Lower lobe of right lung (tissue), 2 donors: ENCODE measurements at regions not wholly inside any gene's neighbourhood (a gene's known extent, or its start where the extent isn't known, plus 50 kb on each side); places are given as distances from the start of the nearest gene placed in this dataset.
A peak's percentile ranks its signal among the peaks of the same experiment; 100 is the strongest.
"Not testable (repeated sequence)": the region's sequence is repeated elsewhere in the genome, so short reads cannot be mapped to it uniquely, and the experiment has no call there.

Source experiments
- ATAC-seq, 2 donors: fragments of 200-7000 bp; cut with Tn5 transposase; one replicate each; pipeline ENCODE4 v1.9.1; 2020 to 2022; ENCODE audit warnings: mild to moderate bottlenecking in 2 of 2, moderate library complexity in 2 of 2
- DNase-seq: peaks from one replicate; pipeline ENCODE4 v3.0.0-alpha.2; 2020
- H3K27ac ChIP-seq: fragments of 200-600 bp; one replicate; pipeline ENCODE4 v1.8.0; 2022
- H3K27me3 ChIP-seq: fragments of 200-600 bp; one replicate; pipeline ENCODE4 v1.8.0; 2022; ENCODE audit warnings: low read depth
- H3K36me3 ChIP-seq: fragments of 200-600 bp; one replicate; pipeline ENCODE4 v1.8.0; 2022; ENCODE audit warnings: mild to moderate bottlenecking
- H3K4me1 ChIP-seq: fragments of 200-600 bp; one replicate; pipeline ENCODE4 v1.8.0; 2022
- H3K4me3 ChIP-seq: fragments of 200-600 bp; one replicate; pipeline ENCODE4 v1.8.0; 2022; ENCODE audit warnings: mild to moderate bottlenecking
- H3K9me3 ChIP-seq: fragments of 200-600 bp; one replicate; pipeline ENCODE4 v1.8.0; 2022
- intact Hi-C: fragments of 100-400 bp; cut with DNase I; formaldehyde crosslinking; loops from one replicate; pipeline ENCODE4 v1.11.0; 2022
- TF ChIP-seq, protein P1 (sequence below): fragments of 200-600 bp; IDR thresholded peaks from one replicate; pipeline ENCODE4 v1.8.0; 2022; ENCODE audit warnings: antibody characterized with exemption, mild to moderate bottlenecking
- donor health status: DM: no; HTN: yes; CAD: no; lungs with severe emphysema.

DNA sequence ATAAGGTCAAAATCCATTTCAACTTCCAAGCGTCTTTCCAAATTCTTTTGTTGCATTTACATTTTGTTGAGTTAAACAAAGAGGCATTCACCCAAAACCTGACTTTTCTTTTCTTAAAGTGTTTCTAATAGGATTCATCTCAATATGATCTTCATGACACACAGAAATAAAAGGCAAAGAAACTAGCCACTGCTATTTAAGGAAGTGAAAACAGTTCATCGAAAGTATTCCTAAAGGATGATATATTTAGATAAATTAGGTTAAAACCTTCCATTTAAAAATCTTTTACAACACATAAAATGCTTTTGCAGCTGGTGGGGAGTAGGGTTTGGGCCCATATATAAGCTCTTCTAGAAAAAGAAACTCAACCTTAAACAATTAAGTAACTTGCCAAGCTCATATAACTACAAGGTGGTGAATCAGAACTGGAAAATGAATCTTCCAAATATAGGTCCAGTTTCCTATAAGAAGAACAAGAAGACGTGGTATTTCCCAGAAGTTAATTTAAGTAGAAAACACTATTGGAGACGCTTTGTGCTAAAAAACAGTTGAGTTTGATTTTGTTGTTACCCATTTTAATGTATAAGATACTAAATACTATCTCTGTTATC is 336.0 kb upstream of the HNRNPA3 start:
- Histone ChIP-seq H3K27ac (no peak overlapping the region), H3K4me1 (no peaks in the 10 kb centered on the region), H3K27me3 (no peaks in the 10 kb centered on the region), H3K4me3 (no peak overlapping the region), H3K9me3 (no peaks in the 10 kb centered on the region), H3K36me3 (no peaks in the 10 kb centered on the region)
- ATAC-seq, result no peak
- TF ChIP-seq, protein P1, sequence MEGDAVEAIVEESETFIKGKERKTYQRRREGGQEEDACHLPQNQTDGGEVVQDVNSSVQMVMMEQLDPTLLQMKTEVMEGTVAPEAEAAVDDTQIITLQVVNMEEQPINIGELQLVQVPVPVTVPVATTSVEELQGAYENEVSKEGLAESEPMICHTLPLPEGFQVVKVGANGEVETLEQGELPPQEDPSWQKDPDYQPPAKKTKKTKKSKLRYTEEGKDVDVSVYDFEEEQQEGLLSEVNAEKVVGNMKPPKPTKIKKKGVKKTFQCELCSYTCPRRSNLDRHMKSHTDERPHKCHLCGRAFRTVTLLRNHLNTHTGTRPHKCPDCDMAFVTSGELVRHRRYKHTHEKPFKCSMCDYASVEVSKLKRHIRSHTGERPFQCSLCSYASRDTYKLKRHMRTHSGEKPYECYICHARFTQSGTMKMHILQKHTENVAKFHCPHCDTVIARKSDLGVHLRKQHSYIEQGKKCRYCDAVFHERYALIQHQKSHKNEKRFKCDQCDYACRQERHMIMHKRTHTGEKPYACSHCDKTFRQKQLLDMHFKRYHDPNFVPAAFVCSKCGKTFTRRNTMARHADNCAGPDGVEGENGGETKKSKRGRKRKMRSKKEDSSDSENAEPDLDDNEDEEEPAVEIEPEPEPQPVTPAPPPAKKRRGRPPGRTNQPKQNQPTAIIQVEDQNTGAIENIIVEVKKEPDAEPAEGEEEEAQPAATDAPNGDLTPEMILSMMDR, result no peak
- no peak for DNase-seq
- intact Hi-C loops, result no loop called here

DNA sequence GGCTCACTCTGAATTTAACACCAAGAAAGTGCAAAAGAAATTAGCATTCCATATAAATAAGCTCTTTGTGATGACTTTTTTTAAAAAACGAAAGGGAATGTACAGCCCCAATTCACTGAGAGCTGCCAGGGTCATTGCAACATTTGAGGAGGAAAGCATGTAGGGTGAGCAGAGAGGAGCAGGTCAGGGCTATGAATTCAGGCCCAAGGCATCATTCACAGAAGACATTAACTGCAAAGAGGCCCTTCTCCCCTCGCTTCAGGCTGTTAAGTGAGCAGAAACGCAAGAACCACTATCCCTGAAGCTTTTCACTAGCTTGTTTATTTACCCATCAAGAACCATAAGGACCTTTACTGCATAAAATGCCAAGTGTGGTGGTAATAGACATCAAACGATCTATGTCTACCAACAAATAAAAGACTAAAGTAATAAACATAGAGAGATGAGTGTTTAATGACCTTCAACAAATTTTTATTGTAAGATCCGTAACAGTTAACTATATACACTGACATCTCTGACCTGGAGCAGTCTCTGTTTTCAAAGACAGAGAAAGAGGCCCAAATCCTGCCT is 333.1 kb upstream of the HNRNPA3 start:
- ATAC-seq (no peak), DNase-seq (no peak)
- TF ChIP-seq, protein P1, result no peak
- H3K4me1 ChIP-seq, result no peaks in the 10 kb centered on the region
- no peaks in the 10 kb centered on the region for H3K27me3 ChIP-seq
- H3K27ac ChIP-seq, result no peak overlapping the region
- H3K36me3 ChIP-seq, result no peaks in the 10 kb centered on the region
- intact Hi-C loops, result no loop called here
- H3K9me3 ChIP-seq, result no peaks in the 10 kb centered on the region
- H3K4me3 ChIP-seq, result no peak overlapping the region

DNA sequence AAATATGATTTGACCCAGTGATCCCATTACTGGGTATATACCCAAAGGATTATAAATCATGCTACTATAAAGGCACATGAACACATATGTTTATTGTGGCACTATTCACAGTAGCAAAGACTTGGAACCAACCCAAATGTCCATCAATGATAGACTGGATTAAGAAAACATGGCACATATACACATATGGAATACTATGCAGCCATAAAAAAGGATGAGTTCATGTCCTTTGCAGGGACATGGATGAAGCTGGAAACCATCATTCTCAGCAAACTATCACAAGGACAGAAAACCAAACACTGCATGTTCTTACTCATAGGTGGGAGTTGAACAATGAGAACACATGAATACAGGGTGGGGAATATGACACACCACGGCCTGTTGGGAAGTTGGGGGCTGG is 330.5 kb upstream of the HNRNPA3 start:
- intact Hi-C loops, H3K4me3 ChIP-seq, H3K27me3 ChIP-seq, H3K36me3 ChIP-seq, H3K27ac ChIP-seq, H3K9me3 ChIP-seq, H3K4me1 ChIP-seq, ATAC-seq, DNase-seq: not testable (repeated sequence)

DNA sequence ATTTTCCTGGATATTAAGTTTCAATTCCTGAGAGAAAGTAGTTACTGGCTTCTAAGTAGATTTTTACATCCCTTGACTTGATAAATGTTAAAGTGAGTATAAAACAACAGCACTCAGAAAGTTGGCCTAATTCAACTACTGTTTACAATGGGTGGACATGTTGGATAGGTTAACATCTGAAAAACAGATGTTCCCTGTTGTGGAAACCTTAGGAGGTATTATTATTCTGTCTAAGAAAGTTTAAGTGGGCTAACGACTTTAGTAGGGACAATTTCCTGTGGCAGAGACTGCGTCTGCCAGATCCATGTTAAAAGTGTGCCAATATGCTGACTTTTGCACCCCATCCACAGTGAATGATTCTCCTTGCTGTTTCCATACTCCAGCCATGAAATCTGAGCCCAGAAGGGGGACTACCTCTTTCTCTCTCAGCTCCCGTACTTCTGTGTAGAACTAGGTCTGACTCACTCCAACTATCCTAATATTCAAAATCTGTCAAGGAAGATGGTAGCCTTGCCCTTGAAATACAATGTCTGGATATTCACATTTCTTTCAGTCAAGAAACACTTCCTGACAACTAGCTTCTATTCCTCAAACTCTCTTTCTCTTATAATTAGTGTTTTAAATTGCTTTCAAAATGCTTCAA is 327.5 kb upstream of the HNRNPA3 start:
- Histone ChIP-seq H3K4me3 (no peak overlapping the region), H3K36me3 (no peaks in the 10 kb centered on the region), H3K4me1 (no peaks in the 10 kb centered on the region), H3K9me3 (no peaks in the 10 kb centered on the region), H3K27ac (no peak overlapping the region), H3K27me3 (no peaks in the 10 kb centered on the region)
- intact Hi-C loops, result no loop called here
- DNase-seq, result no peak
- TF ChIP-seq, protein P1, result no peak
- ATAC-seq, result no peak

DNA sequence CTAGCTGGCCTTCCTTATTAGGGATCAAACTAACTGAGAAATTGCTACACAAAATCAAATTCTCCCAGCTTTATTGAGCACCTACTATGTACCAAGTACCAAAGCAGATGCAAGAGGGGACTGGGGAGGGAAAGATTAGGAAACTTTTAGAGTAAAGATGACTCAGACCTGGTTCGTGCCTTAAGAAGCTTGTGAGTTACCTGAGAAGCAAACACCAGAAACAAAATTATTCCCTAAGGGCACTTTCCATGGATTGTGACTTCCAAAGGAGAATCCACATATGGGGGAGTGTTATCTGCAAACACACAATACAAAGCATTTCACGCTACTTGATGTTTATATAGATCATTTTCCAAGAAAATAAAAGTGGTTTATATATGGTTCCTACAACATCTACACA is 326.9 kb upstream of the HNRNPA3 start:
- DNase-seq (no peak), ATAC-seq (no peak)
- intact Hi-C loops, result no loop called here
- Histone ChIP-seq H3K4me1 (no peaks in the 10 kb centered on the region), H3K4me3 (no peak overlapping the region), H3K36me3 (no peaks in the 10 kb centered on the region), H3K9me3 (no peaks in the 10 kb centered on the region), H3K27ac (no peak overlapping the region), H3K27me3 (no peaks in the 10 kb centered on the region)
- TF ChIP-seq, protein P1, result no peak

DNA sequence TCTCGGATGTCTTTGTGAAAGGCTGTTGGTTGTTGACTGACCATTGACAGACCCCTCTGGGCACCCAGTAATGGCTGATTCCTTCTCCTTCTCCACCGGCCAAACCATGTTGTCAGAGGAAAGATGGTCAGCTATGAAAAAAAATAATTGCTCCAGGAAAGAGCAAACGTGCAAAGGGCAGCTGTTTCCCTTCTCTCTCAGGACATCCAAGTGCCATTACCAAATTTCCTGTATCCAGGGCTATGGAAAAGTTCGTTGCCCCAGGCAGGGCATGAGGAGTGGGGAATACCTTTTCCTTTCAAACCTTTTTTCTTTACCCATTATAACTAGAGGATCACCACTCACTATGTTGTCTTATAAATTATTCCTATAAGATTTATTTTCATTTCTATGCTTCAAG is 321.5 kb upstream of the HNRNPA3 start:
- ATAC-seq, result peak in 1 of 2 donors; percentile 16
- intact Hi-C loops, result no loop called here
- no peak overlapping the region for H3K4me3 ChIP-seq
- H3K36me3 ChIP-seq, result no peaks in the 10 kb centered on the region
- TF ChIP-seq, protein P1, result no peak
- H3K27me3 ChIP-seq, result no peaks in the 10 kb centered on the region
- H3K27ac ChIP-seq, result no peak overlapping the region
- H3K9me3 ChIP-seq, result no peaks in the 10 kb centered on the region
- no peak for DNase-seq
- H3K4me1 ChIP-seq, result no peaks in the 10 kb centered on the region
